Ishikawa (cell line): ENCODE measurements at regions not wholly inside any gene's neighbourhood (a gene's known extent, or its start where the extent isn't known, plus 50 kb on each side); places are given as distances from the start of the nearest gene placed in this dataset.
A peak's percentile ranks its signal among the peaks of the same experiment; 100 is the strongest.

ENCODE experiments used
- CEBPB ChIP-seq: IDR thresholded peaks from 2 replicates; pipeline ENCODE4 v1.6.1; 2012
- CREB1 ChIP-seq: IDR thresholded peaks from 2 replicates; pipeline ENCODE4 v1.6.1; 2012; ENCODE audit warnings: low read depth
- EGR1 ChIP-seq: IDR thresholded peaks from 2 replicates; pipeline ENCODE4 v1.6.1; 2012
- EP300 ChIP-seq: IDR thresholded peaks from 2 replicates; pipeline ENCODE4 v1.6.1; 2012; ENCODE audit warnings: borderline replicate concordance
- FOXM1 ChIP-seq: IDR thresholded peaks from 2 replicates; pipeline ENCODE4 v1.6.1; 2012; ENCODE audit warnings: low read depth, borderline replicate concordance
- MAX ChIP-seq: IDR thresholded peaks from 2 replicates; pipeline ENCODE4 v1.6.1; 2012
- NFIC ChIP-seq: IDR thresholded peaks from 2 replicates; pipeline ENCODE4 v1.6.1; 2012
- RAD21 ChIP-seq: IDR thresholded peaks from 2 replicates; pipeline ENCODE4 v1.6.1; 2012; ENCODE audit warnings: low read depth
- REST ChIP-seq: IDR thresholded peaks from 2 replicates; pipeline ENCODE4 v1.6.1; 2012; ENCODE audit warnings: low read depth, mild to moderate bottlenecking
- TAF1 ChIP-seq: IDR thresholded peaks from 2 replicates; pipeline ENCODE4 v1.6.1; 2012; ENCODE audit warnings: low read depth, mild to moderate bottlenecking
- TCF12 ChIP-seq: IDR thresholded peaks from 2 replicates; pipeline ENCODE4 v1.6.1; 2012; ENCODE audit warnings: low read depth
- TEAD4 ChIP-seq: IDR thresholded peaks from 2 replicates; pipeline ENCODE4 v1.6.1; 2012
- USF1 ChIP-seq: IDR thresholded peaks from 2 replicates; pipeline ENCODE4 v1.6.1; 2012
- YY1 ChIP-seq: IDR thresholded peaks from 2 replicates; pipeline ENCODE4 v1.6.1; 2012; ENCODE audit warnings: low read depth
- ZBTB7A ChIP-seq: IDR thresholded peaks from 2 replicates; pipeline ENCODE4 v1.6.1; 2012; ENCODE audit warnings: low read depth

DNA sequence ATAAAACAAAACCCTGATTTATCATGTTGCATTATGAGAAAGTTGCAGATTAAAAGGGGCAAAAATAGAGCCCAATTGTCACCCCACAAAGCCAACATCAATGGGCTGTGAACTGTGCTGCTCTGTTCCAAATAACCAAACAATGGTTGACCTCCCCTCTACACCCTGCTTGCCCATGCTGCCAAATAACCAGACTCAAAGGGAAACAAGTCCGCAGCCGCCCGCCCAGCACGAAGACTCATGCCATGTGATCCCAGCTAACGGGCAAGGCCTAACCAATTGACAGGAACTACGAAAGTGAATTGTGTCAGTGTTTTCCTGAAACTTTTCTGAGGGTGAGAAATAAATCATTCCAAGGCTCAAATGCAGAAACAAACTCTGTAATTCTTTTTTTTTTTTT, 97.9 kb upstream of the RIOK3 start:
- TF ChIP-seq CREB1 = no peak
- no peak for TF ChIP-seq TAF1
- TF ChIP-seq NFIC = no peak
- no peak for TF ChIP-seq RAD21
- no peak for TF ChIP-seq ZBTB7A
- no peak for TF ChIP-seq YY1
- no peak for TF ChIP-seq REST
- TF ChIP-seq CEBPB = no peak
- no peak for TF ChIP-seq EP300
- TF ChIP-seq EGR1 = no peak
- TF ChIP-seq MAX = no peak
- no peak for TF ChIP-seq TEAD4

GRCh38 chr18:23356424-23356823, 96.7 kb upstream of the RIOK3 start:
- TF ChIP-seq FOXM1 (no peak), MAX (no peak), EP300 (no peak), EGR1 (no peak), CREB1 (no peak), ZBTB7A (no peak), REST (no peak), TAF1 (no peak)

GRCh38 chr18:23356915-23357601, 96.0 kb upstream of the RIOK3 start:
- no peak for TF ChIP-seq ZBTB7A
- TF ChIP-seq FOXM1 = no peak
- peak; percentile 70; the same call in 1 of the 2 replicates for TF ChIP-seq CEBPB
- TF ChIP-seq NFIC = no peak

DNA sequence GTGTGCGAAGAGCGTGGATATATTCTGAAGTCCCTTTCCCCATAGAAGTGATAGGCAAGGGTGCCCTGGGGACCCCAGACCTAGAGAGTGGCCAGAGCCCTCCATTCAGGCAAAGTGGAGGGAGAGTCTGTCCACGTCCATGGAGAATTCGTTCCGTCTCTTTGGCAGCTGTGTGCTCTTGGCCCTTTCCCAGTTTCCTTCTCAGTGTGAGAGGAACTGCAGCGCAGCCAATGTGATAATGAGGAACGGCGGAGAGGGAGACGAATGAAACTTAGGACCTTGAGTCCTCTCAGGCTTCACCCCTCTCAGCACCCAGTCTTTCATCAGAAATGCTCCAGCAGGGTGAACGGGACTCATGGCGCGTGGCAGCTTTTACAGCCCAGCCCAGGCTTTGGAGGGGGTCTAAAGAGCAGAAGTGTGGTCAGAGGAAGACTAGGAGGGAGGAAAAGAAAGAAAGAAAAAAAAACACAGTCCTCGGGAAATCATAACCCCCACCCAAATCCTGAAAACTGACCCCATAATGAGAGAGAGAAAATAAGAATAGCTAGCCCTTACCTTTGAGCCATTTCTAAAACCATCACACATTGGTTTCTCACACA, 95.0 kb upstream of the RIOK3 start:
- TF ChIP-seq CREB1 = no peak

GRCh38 chr18:23359421-23359820, 93.7 kb upstream of the RIOK3 start:
- TF ChIP-seq CEBPB (no peak), USF1 (no peak), REST (no peak), RAD21 (no peak), TCF12 (no peak), ZBTB7A (no peak), NFIC (no peak), TAF1 (no peak), YY1 (no peak), EGR1 (no peak)
